Mammary epithelial cell (primary cell): ENCODE measurements at regions not wholly inside any gene's neighbourhood (a gene's known extent, or its start where the extent isn't known, plus 50 kb on each side); places are given as distances from the start of the nearest gene placed in this dataset.
"Not testable (repeated sequence)": the region's sequence is repeated elsewhere in the genome, so short reads cannot be mapped to it uniquely, and the experiment has no call there.

Experiments
- EZH2 ChIP-seq: IDR thresholded peaks from 2 replicates; pipeline ENCODE4 v1.6.1; 2012; ENCODE audit warnings: low read length, inconsistent platforms, borderline replicate concordance
- TF ChIP-seq, protein P1 (sequence below), 2 donors: IDR thresholded peaks in 1 of 2; conservative IDR thresholded peaks in 1 of 2; 2 replicates each; pipeline ENCODE4 v1.5.1; 2011 to 2012; ENCODE audit warnings: inconsistent platforms in 2 of 2, low read length in 2 of 2, mild to moderate bottlenecking in 2 of 2, control low read depth in 1 of 2, low read depth in 1 of 2; ENCODE audit not compliant: insufficient read depth in 1 of 2; ENCODE audit errors: extremely low read depth in 1 of 2

DNA sequence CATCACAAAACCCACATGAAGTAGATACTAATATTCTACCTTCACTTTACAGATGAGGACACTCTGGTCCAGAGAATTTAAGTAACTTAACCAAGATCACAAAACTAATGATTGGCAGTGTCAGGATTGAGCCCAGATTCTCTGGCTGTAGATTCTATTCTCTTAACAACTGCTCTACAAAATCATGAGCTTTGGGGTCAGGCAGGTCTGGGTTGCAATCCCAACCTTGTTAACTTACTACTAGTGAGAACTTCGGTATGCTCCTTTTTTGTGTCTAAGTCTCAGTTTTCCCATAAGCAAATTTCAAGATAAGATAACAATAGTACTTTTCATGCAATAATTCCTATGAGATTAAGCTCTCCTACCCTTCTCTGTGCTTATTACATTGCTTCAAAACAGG lies 127.5 kb downstream of the SPDYE17 start:
- TF ChIP-seq, protein P1, sequence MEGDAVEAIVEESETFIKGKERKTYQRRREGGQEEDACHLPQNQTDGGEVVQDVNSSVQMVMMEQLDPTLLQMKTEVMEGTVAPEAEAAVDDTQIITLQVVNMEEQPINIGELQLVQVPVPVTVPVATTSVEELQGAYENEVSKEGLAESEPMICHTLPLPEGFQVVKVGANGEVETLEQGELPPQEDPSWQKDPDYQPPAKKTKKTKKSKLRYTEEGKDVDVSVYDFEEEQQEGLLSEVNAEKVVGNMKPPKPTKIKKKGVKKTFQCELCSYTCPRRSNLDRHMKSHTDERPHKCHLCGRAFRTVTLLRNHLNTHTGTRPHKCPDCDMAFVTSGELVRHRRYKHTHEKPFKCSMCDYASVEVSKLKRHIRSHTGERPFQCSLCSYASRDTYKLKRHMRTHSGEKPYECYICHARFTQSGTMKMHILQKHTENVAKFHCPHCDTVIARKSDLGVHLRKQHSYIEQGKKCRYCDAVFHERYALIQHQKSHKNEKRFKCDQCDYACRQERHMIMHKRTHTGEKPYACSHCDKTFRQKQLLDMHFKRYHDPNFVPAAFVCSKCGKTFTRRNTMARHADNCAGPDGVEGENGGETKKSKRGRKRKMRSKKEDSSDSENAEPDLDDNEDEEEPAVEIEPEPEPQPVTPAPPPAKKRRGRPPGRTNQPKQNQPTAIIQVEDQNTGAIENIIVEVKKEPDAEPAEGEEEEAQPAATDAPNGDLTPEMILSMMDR (conservative IDR thresholded peaks at IDR 0.05 in 1 of 2, IDR thresholded peaks at IDR 0.05 in 1 of 2; ENCODE audit: extremely low read depth in 1 of 2, insufficient read depth in 1 of 2, low read depth in 1 of 2, low read length in 2 of 2), result not testable (repeated sequence)
- not testable (repeated sequence) for TF ChIP-seq EZH2
